HG03442 (cell line): ENCODE measurements at regions not wholly inside any gene's neighbourhood (a gene's known extent, or its start where the extent isn't known, plus 50 kb on each side); places are given as distances from the start of the nearest gene placed in this dataset.

Experiments used
- ATAC-seq: cut with Tn5 transposase; IDR thresholded peaks from one replicate; pipeline ENCODE4 v1.9.1; 2021; ENCODE audit warnings: mild to moderate bottlenecking, moderate library complexity; ENCODE audit not compliant: unreplicated experiment

DNA sequence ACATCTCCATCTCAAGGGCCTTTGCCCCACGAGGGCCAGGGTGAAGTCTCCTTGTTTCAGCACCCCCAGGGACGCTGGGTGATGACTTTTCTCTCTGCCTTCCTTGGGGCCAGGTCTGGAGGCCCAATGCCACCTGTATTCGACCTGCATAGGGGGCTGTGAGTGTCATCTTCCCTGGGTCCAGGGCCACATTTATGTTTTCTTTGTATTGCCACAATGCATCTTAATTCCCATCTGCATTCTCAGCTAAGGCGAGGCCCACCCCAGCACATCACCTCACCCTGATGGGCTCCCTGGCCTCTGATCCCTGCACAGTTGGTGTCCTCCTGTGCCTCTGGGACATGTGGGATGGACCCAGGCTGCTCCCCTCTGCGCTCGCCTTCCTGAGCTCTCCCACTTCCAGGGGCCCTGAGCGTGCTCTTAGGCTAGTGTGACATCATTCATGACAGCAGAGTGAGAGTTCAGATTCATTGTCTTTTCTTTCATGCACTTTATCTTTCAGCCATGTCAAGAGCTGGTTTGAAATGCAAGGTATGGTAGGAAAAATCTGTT is 122.0 kb upstream of the COPS8 start:
- no peak for ATAC-seq

DNA sequence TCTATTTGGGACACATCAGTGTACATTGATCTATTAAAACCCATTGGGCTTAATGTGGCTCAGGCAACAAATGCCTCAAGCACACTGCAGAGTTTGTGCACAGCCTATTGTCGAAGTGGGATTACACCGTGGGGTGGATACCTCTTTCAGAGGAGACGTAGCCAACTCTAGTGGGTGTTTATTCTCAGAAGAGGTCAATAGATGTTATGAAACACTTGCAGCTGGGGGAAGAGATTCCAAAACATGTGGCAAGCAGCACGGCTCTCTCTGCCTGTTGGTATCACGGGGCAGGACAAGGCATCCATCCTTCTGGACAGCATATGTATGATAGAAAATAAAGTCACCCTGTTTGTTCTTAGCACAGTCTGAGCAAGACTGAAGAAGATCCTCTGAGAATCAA is 121.4 kb upstream of the COPS8 start:
- no peak for ATAC-seq

DNA sequence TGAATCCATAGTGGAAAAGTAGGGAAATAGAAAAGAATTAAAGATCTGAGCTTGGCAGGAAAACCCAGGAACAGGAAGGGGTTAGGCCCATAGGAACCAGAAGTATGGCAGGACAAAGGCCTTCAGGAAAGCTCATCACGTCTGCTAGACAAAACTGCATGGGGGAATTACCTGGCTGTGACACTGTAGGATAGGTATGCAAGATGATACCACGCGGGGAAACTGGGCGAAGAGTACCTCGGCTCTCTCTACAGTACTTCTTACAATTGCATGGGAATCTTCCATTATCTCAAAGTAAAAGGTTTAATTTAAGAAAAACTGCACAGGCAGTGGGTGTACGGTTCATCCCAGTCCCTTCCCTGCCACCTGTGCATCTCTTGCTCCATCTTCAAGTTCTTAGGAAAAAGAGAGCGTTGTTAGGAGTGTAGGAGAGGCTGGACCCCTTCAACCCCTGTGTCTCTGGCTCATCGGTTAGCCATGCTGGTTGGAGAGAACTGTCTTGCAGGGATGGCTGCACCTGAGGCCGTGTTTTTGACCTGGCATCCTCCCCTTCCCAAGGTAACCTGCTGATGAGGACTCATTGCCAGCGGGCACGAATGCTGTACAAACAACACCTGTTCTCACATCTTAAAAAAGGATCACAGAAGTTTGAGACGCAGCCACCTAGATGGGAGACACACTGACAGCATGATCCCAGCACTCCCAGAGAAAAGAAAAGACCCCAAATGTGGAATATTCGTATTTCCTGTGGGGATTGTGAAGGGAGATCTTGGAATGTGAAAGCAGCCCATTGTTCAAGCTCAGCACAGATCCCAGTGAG is 120.5 kb upstream of the COPS8 start:
- ATAC-seq, result no peak

DNA sequence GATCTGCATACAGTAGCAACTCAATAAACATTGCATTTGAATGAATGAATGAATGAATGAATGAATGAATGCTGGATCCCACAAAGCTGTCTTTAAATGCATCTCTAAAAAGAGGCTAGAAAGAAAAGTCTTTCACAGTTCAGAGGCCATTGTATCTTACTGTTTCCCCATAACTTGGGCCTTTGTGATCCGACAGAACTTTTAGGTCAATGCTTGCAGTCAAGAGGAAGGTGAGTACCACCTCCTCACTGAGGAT is 119.9 kb upstream of the COPS8 start:
- ATAC-seq, result no peak

GRCh38 chr2:236967499-236967783 is 118.2 kb upstream of the COPS8 start:
- no peak for ATAC-seq

DNA sequence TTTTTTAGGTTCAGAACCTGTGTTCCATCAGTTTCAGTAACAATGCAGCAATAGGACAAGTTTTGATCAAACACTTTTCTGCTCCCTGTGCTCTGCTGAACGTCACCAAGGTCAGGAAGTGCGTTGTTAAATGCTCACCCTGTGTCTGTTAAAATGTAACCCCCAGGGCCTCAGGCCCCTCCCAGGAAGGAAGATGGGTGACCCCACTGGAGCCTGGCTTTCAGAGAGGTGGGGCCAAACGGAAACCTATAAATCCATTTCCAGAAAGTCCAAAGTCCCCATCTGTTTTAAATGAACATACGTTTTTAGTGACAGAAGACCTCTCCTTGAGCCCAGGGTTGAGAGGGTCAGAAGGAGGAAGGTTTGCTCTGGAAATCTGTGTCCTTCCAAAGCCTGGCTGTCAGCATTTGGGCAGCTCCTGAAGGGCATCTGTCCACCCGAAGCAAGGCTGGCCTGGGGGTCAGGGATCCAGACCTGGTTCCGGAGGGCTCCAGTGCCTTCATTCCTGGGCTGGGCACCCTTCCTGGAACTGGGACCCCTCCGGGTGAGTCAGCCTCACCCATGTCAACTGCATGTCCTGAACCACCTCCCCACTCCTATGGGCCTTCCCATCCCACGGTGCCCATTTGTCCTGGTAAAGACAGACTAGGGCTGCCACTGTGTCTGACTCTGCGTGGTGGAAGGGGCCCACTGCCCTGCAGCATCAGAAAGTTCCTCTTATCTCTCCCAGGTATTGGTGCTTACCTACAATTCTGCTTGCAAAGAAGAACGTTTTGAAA is 117.4 kb upstream of the COPS8 start:
- no peak for ATAC-seq

DNA sequence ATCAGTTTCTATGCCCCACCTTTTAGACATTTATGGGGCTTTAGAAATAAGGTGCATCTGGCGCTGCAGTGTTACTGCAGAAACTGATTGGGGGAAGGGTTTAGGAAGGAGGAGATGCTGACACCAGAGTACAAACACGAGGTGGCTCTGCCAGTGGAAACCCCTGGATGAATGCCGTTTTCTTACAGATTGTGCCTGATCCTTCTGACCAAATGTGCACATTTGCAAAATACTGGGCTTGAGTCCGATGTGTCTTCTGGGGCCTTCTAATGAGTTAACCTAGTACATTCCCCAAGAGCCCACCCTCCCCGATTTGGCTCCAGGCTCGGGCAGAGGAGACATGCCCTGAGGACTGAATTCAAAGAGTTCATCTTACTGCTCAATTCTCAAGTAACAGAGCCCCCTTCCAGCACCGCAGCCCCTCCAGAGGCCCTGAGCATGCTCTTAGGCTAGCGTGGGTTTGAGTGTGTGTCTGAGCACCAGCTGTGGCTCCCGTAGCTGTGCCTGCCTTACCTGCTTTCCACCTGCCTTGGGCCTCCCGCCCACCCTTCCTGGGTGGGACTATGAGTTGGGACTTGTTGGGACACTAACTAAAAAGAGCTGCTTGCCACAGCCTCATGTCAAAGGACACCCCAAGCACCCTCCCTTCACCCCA is 116.7 kb upstream of the COPS8 start:
- no peak for ATAC-seq

DNA sequence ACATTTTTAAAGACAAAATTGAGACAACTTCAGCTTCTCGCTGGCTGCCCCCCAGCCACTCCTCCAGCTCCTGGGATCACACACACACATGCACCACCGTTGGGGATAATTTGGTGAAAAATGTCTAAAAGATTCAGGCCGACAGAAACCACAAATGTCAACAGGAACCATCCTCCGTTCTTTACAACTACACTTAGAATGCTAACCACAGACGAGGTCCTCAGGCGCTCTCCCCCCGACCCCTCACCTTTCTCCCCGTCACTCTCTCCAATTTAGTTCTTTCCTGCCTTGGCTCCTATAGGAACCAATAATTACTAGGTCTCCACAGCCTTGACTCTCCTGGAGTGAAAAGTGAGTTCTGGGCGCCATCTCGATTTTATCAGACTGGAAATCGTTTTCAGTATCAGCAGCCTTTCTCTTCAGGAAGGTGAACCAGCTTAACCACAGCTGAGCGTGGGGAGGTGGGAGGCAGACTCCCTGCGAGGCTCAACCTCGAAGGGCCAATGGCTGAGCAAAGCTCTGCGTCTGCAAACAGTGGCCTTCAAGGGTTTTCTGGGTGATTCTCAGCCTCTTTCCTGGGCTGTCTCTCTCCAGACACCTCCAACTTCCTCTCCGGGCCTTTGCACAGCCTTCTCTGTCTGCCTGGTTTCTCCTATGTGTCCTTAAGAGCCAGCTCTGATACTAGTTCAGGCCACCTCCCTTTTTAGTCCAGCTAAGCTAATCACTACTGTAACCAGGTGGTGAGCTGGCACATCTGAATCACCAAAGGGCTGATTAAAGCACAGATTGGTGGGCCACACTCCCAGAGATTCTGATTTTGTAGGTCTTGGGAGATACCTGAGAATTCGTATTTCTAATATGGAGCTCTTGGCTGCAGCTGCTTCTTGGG is 115.7 kb upstream of the COPS8 start:
- no peak for ATAC-seq

- ATAC-seq, result no peak
Observed at GRCh38 chr2:236970656-236971010, 115.1 kb upstream of the COPS8 start.

- ATAC-seq, result no peak
Observed at GRCh38 chr2:236971131-236971821, 114.4 kb upstream of the COPS8 start.

- ATAC-seq, result no peak
Observed at GRCh38 chr2:236971919-236972381, 113.7 kb upstream of the COPS8 start.

GRCh38 chr2:236972491-236973342 is 113.0 kb upstream of the COPS8 start:
- ATAC-seq, result no peak

- ATAC-seq, result no peak
Observed at GRCh38 chr2:236973343-236973980, 112.2 kb upstream of the COPS8 start.

GRCh38 chr2:236974148-236974547 is 111.5 kb upstream of the COPS8 start:
- ATAC-seq, result no peak

GRCh38 chr2:236974752-236975151 is 110.9 kb upstream of the COPS8 start:
- ATAC-seq, result no peak

DNA sequence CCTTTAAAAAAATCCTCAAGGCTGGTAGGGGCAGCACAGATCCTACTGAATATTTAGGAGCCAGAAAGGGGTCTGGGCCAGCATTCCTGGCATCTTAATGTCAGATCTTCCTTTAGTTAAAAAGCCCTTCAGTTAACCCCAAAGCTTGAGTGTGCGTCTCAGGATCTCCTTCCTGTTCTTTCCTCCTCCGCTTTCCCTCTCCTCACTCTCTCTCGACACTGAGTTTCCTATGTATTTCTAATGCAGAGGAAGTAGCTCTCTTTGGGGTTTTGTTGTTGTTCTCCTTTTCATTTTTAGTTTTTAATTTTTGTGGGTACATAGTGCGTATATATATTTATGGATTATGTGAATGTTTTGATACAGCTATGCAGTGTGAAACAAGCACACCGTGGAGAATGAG is 109.9 kb upstream of the COPS8 start:
- no peak for ATAC-seq

- ATAC-seq, result no peak
Observed at GRCh38 chr2:236976266-236977062, 109.2 kb upstream of the COPS8 start.
